Panc1 (cell line): ENCODE measurements at regions not wholly inside any gene's neighbourhood (a gene's known extent, or its start where the extent isn't known, plus 50 kb on each side); places are given as distances from the start of the nearest gene placed in this dataset.

Experiments used
- POLR2AphosphoS5 ChIP-seq: IDR thresholded peaks from 2 replicates; pipeline ENCODE4 v1.6.1; 2012; ENCODE audit warnings: mild to moderate bottlenecking, low read depth, low read length, moderate library complexity
- SIN3A ChIP-seq: IDR thresholded peaks from 2 replicates; pipeline ENCODE4 v1.6.1; 2012; ENCODE audit warnings: low read depth, mild to moderate bottlenecking, low read length, moderate library complexity, borderline replicate concordance; ENCODE audit not compliant: insufficient read depth
- TF ChIP-seq, protein P1 (sequence below): fragments of 450-650 bp; IDR thresholded peaks from 2 replicates; pipeline ENCODE4 v1.5.1; 2017; ENCODE audit warnings: mild to moderate bottlenecking
- TF ChIP-seq, protein P2 (sequence below), 2 experiments: IDR thresholded peaks; 2 replicates each; pipeline ENCODE4 v1.6.1; 2011 to 2012; ENCODE audit warnings: low read depth in 2 of 2, control low read depth in 1 of 2, low read length in 1 of 2, mild to moderate bottlenecking in 1 of 2, moderate library complexity in 1 of 2; ENCODE audit not compliant: insufficient read depth in 1 of 2

DNA sequence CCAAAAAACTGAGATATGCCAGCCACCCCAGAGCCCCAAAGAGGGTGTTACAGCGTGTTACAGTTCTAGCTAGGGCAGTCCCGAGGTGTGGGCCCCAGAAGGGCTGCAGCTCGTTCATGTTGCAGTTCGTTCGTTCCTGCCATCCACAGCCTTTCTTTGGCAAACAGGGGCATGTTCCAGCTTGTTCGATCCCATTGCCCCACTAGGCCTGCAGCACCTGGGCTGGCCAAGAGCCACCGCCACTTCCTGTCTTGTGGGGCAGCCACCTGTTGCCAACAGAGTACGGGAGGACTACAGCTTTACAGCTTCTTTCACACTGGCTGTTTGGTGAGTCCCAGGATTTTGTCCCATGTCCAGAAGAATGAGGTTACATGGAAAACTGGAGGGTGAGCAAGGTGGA lies 198.1 kb downstream of the MMUT start:
- TF ChIP-seq, protein P1, sequence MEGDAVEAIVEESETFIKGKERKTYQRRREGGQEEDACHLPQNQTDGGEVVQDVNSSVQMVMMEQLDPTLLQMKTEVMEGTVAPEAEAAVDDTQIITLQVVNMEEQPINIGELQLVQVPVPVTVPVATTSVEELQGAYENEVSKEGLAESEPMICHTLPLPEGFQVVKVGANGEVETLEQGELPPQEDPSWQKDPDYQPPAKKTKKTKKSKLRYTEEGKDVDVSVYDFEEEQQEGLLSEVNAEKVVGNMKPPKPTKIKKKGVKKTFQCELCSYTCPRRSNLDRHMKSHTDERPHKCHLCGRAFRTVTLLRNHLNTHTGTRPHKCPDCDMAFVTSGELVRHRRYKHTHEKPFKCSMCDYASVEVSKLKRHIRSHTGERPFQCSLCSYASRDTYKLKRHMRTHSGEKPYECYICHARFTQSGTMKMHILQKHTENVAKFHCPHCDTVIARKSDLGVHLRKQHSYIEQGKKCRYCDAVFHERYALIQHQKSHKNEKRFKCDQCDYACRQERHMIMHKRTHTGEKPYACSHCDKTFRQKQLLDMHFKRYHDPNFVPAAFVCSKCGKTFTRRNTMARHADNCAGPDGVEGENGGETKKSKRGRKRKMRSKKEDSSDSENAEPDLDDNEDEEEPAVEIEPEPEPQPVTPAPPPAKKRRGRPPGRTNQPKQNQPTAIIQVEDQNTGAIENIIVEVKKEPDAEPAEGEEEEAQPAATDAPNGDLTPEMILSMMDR = no peak
- TF ChIP-seq, protein P2, sequence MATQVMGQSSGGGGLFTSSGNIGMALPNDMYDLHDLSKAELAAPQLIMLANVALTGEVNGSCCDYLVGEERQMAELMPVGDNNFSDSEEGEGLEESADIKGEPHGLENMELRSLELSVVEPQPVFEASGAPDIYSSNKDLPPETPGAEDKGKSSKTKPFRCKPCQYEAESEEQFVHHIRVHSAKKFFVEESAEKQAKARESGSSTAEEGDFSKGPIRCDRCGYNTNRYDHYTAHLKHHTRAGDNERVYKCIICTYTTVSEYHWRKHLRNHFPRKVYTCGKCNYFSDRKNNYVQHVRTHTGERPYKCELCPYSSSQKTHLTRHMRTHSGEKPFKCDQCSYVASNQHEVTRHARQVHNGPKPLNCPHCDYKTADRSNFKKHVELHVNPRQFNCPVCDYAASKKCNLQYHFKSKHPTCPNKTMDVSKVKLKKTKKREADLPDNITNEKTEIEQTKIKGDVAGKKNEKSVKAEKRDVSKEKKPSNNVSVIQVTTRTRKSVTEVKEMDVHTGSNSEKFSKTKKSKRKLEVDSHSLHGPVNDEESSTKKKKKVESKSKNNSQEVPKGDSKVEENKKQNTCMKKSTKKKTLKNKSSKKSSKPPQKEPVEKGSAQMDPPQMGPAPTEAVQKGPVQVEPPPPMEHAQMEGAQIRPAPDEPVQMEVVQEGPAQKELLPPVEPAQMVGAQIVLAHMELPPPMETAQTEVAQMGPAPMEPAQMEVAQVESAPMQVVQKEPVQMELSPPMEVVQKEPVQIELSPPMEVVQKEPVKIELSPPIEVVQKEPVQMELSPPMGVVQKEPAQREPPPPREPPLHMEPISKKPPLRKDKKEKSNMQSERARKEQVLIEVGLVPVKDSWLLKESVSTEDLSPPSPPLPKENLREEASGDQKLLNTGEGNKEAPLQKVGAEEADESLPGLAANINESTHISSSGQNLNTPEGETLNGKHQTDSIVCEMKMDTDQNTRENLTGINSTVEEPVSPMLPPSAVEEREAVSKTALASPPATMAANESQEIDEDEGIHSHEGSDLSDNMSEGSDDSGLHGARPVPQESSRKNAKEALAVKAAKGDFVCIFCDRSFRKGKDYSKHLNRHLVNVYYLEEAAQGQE (IDR thresholded peaks at IDR 0.05; ENCODE audit: insufficient read depth in 1 of 2, low read depth in 2 of 2, low read length in 1 of 2) = no peak
- no peak for TF ChIP-seq POLR2AphosphoS5
- TF ChIP-seq SIN3A = no peak
